HG02642 (cell line): ENCODE measurements at regions not wholly inside any gene's neighbourhood (a gene's known extent, or its start where the extent isn't known, plus 50 kb on each side); places are given as distances from the start of the nearest gene placed in this dataset.
"Not testable (repeated sequence)": the region's sequence is repeated elsewhere in the genome, so short reads cannot be mapped to it uniquely, and the experiment has no call there.

Source experiments
- ATAC-seq: cut with Tn5 transposase; IDR thresholded peaks from one replicate; pipeline ENCODE4 v1.9.1; 2021; ENCODE audit warnings: mild to moderate bottlenecking; ENCODE audit not compliant: unreplicated experiment, poor library complexity

- no peak for ATAC-seq
Observed at GRCh38 chr2:71962911-71963694, 184.6 kb downstream of the CYP26B1 start.

GRCh38 chr2:71962350-71962749 lies 185.3 kb downstream of the CYP26B1 start:
- no peak for ATAC-seq

- no peak for ATAC-seq
Observed at GRCh38 chr2:71961289-71962027, 186.2 kb downstream of the CYP26B1 start.

DNA sequence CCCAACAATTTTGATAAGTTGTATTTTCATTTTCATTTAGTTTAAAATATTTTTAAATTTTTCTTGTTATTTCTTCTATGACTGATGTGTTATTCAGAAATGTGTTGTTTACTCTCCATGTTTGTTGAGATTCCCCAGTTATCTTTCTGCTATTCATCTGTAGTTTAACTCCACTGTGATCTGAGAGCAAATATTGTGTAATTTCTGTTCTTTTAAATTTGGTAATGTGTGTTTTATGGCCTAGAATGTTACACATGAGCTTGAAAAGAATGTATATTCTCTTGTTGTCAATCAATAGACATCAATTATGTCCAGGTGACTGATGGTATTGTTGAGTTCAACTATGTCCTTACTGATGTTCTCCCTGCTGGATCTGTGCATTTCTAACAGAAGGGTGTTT lies 188.2 kb downstream of the CYP26B1 start:
- ATAC-seq, result no peak

- not testable (repeated sequence) for ATAC-seq
Observed at GRCh38 chr2:71958426-71958825, 189.2 kb downstream of the CYP26B1 start.

- no peak for ATAC-seq
Observed at GRCh38 chr2:71952572-71953188, 195.0 kb downstream of the CYP26B1 start.

- ATAC-seq, result no peak
Observed at GRCh38 chr2:71951718-71952404, 195.8 kb downstream of the CYP26B1 start.

DNA sequence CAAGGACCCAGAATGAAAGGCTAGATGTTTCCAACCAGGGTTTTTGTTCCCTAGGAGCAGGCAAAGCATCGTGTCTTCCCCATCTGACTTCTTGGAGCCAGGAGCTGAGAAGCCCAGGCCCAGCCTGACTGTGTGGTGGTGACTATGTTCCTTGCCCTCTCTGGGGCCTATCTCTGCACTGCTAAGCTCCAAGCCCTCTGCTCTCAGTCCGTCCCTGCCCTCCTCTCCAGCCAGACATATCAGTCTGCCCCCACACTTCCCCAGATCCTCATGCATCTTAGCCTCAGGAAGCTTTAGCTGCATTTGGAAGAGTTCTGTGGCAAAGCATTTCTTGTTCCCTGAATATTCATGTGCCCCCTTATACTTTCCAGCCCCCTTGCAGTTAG lies 196.6 kb downstream of the CYP26B1 start:
- ATAC-seq, result no peak

DNA sequence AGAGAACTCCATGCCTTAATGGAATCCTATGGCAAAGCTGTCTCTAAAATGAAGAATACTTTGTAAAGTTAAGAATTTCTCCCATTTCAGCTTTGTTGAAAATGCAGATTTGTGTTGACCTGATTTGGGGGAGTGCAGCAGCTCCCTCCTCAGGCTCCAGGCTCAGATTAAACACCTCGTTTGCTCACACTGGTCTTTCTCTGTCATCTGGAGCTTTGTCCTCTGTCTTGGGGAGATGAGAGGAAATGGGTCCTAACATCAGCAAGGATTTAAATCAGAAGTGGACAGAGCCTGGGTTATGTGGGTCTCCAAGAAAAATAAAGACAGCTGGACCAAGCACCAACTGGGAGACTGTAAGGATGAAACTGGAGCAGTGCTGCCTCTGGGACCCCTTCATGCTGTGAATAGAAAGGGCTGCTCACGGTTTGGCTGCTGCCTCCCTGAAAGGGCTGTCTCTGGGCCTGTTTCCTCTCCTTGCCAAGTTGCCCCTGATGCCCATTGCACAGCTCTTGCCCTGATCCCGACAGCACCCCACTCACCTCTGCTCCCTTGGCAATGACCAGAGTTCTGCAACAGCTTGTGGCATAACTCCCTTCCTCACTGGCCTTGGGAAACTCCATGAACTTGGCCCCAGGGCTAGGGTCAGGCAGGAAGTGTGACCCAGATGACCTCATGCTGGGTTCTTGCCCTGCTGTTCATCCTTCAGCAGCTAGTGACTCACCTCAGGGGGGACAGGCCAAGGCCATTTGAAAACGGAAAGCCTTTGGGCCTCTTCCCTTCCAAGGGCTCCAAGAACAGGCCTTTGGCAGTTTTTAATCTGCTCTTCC lies 197.2 kb downstream of the CYP26B1 start:
- ATAC-seq, result no peak

DNA sequence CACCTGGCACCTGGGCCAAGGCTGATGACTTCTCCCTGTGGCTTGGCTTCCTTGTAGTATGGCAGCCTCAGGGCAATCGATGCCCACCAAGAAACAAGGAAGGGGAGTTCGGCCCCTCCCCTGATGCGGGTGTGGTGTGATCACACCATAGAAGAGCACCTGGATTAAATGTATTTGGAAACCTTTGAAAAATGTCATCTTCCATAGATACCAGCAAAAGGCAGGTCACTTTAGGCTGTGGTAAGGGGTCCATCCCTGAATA lies 198.2 kb downstream of the CYP26B1 start:
- no peak for ATAC-seq

DNA sequence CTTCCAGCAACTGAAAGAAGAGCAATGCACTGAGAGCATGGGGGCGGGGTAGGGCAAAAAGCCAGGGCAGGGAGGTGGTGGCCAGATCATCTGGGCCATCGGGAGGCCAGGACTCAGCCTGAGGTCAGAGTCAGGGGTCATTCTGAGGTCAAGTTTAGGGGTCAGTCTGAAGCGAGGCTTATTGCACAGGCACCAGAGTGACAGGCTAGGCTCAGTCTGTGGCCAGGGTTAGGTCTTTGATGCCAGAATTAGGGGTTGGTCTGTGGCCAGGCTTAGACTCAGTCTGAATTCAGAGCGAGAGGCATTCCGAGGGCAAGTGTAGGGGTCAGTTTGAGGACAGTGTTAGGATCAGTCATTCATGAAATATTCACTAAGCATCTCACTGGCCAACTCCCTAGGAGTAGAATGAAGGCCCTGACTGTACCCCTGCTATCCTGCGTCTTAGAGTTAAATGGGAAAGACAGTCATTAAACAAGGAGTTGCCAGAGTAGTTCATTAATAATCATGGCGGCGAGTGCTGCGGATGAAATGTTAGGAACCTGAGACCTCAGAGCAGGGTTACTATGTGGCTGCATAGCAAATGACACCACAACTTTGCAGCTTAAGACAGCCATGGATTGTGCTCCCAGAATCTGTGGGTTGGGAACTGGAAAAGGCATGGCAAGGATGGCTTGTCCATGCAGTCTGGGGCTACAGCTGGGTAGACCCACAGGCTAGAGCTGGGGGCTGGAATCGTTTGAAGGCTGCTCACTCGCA lies 198.7 kb downstream of the CYP26B1 start:
- no peak for ATAC-seq

- ATAC-seq, result no peak
Observed at GRCh38 chr2:71947809-71948208, 199.9 kb downstream of the CYP26B1 start.

DNA sequence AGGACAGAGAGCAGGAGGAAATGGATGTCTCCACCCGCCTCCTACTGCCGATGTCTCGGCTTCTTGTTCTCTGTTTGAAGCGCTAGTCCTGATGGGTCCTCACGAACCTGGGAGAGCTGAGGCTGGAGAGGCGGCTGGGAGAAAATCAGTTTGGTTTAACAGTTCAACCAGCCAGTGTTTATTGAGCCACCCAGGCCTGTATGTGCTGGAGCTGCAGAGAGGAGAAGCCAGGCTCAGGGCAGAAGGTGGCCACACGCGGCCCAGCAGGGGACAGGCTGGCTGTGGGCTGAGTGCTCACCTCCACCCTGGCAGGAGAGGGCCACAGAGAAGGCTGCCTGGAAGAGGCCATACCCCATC lies 202.1 kb downstream of the CYP26B1 start:
- no peak for ATAC-seq

GRCh38 chr2:71944806-71945602 lies 202.7 kb downstream of the CYP26B1 start:
- no peak for ATAC-seq

GRCh38 chr2:71944183-71944550 lies 203.5 kb downstream of the CYP26B1 start:
- no peak for ATAC-seq

DNA sequence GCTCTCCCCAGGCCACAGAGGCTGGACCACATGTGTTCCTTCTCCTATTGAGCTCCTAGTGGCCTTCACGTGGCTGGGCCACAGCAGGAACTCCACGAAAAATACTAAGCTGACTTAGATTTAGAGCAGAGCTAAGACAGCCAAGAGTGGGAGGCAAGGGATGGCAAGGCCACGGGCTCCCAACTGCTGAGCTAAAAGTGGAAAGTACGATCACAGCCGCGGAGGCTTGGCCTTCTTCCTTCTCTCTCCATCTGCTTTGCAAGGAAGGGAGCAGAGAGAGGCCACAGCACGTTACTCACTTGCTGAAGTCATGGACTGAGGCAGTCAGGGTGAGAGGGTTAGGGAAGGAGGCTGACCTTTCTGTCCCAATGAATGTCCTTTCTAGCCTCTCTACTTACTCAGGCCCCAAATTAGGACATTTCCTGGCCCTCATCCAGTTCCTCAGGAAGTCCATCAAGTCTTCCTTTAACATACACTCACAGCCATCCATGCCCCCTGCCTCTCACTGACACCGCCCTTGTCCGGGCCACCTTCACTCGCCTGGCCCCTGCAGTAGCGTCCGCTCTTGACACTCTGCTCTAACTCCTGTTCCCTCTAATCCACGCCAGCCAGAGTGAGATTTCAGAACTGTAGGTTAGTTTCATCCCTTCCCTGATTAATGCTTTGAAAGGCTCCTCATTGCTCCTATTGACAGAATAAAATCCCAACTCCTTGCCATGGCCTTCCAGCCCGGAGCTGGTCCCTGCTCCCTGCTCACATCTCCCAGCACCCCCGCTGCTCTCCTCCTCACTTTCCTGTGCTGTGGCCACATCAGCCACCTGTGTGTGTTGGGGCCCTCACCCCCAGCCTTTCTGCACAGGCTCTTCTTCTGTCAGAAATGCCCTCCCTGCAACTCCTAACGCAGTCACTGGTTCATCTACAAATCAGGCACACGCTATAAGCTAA lies 204.2 kb downstream of the CYP26B1 start:
- ATAC-seq, result no peak

DNA sequence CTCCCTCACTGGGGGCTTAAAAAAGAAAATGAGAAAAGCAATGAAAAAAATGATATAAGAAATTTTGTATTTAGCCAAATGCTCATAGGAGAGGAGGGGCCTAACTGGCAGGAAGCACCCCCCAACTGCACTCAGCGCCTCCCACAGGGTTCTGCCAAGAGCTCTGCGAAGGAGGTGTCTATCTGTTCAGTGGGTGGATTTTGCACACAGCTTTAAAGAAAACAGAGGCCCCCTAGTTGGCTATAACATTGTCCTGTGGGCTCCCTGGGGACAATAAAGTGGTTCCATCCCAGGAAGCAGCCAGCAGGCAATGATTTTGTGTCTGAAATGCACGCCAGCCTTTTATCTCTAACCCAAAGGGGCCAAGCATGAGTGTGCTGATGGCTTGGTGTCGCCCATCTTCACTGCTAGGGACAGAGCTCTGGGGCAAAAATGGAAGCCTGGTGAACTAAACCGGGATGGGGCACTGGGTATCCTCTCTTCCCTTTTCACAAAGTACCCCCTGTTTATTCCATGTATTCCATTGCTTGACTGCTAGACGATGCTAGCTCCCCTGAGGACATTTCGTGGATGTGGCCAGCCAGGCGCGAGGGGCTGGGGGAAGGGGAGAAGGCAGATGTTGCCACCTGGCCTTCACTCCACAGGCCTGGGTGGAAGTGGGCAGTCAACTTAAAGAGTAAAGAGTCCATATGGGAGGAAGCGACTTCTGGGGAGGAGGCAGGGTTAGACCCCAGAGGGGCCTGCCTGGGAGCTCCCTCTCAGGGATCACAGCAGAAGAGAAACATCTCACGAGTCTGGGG lies 205.7 kb downstream of the CYP26B1 start:
- no peak for ATAC-seq
